ENCODE measurements at regions not wholly inside any gene's neighbourhood (a gene's known extent, or its start where the extent isn't known, plus 50 kb on each side); places are given as distances from the start of the nearest gene placed in this dataset.

DNA sequence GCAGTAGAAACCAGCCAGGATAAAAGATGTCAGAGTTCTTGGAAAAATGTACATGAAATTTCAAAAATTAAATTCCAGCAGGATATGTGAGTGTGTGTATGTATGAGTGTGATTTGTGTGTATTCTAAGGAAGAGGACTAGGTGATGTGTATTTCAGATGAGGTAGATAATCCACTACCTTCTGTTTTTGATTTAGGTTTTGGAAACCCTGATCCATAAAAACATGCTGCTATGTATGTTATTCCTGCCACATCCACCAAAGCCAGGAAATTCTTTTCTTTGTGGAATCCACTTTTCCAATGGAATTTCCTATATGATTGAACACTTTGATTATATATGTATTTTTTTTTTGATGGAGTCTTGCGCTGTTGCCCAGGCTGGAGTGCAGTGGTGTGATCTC lies 276.9 kb downstream of the UQCRFS1 start:
- TF ChIP-seq, protein P1, sequence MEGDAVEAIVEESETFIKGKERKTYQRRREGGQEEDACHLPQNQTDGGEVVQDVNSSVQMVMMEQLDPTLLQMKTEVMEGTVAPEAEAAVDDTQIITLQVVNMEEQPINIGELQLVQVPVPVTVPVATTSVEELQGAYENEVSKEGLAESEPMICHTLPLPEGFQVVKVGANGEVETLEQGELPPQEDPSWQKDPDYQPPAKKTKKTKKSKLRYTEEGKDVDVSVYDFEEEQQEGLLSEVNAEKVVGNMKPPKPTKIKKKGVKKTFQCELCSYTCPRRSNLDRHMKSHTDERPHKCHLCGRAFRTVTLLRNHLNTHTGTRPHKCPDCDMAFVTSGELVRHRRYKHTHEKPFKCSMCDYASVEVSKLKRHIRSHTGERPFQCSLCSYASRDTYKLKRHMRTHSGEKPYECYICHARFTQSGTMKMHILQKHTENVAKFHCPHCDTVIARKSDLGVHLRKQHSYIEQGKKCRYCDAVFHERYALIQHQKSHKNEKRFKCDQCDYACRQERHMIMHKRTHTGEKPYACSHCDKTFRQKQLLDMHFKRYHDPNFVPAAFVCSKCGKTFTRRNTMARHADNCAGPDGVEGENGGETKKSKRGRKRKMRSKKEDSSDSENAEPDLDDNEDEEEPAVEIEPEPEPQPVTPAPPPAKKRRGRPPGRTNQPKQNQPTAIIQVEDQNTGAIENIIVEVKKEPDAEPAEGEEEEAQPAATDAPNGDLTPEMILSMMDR (IDR thresholded peaks at IDR 0.05; ENCODE audit: extremely low read depth in 1 of 2, insufficient read depth in 1 of 2, low read depth in 1 of 2, low read length in 2 of 2): no peak
- TF ChIP-seq, protein P2, sequence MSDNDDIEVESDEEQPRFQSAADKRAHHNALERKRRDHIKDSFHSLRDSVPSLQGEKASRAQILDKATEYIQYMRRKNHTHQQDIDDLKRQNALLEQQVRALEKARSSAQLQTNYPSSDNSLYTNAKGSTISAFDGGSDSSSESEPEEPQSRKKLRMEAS (IDR thresholded peaks at IDR 0.05; ENCODE audit: insufficient read depth, insufficient read length): no peak
- no peak for TF ChIP-seq POLR2AphosphoS5 (IDR thresholded peaks at IDR 0.05; ENCODE audit: insufficient read depth, low read depth, low read length)
- TF ChIP-seq POLR2A (IDR thresholded peaks at IDR 0.05; ENCODE audit: low read depth, low read length): no peak
- TF ChIP-seq MYC (IDR thresholded peaks at IDR 0.05; ENCODE audit: low read depth, low read length): no peak
- no peak for TF ChIP-seq EZH2 (IDR thresholded peaks at IDR 0.05; ENCODE audit: borderline replicate concordance, low read depth, low read length, severe bottlenecking)
- no peak for TF ChIP-seq JUN (IDR thresholded peaks at IDR 0.05; ENCODE audit: borderline replicate concordance, insufficient read depth, insufficient read length, low read depth)
- TF ChIP-seq GATA2 (IDR thresholded peaks at IDR 0.05; ENCODE audit: insufficient read depth, insufficient read length, low read depth, low read length): no peak
- TF ChIP-seq FOS (IDR thresholded peaks at IDR 0.05; ENCODE audit: borderline replicate concordance, insufficient read depth, low read length): no peak

All from endothelial cell of umbilical vein (primary cell).